CD14-positive monocyte (primary cell): ENCODE measurements at regions not wholly inside any gene's neighbourhood (a gene's known extent, or its start where the extent isn't known, plus 50 kb on each side); places are given as distances from the start of the nearest gene placed in this dataset.

Source experiments
- DNase-seq, 3 donors: peaks; one replicate each; pipeline ENCODE4 v3.0.0-alpha.2; 2011 to 2022
- H2AFZ ChIP-seq: 2 replicates; pipeline ENCODE4 v1.6.0; 2012; ENCODE audit warnings: mild to moderate bottlenecking, low read depth, low read length, inconsistent platforms; ENCODE audit not compliant: insufficient read depth, poor library complexity, severe bottlenecking
- H3K27ac ChIP-seq, 2 donors: 1 replicate in 1 of 2; 2 replicates in 1 of 2; pipeline ENCODE4 v1.5.1; 2012 to 2013; ENCODE audit warnings: low read length in 2 of 2, control low read depth in 1 of 2, inconsistent platforms in 1 of 2, low read depth in 1 of 2, mild to moderate bottlenecking in 1 of 2
- H3K27me3 ChIP-seq, 2 donors: one replicate each; pipeline versions ENCODE4 v1.6.0 to v1.6.1; 2011 to 2013; ENCODE audit warnings: low read length in 2 of 2; ENCODE audit not compliant: control insufficient read depth in 2 of 2, insufficient read depth in 2 of 2
- H3K36me3 ChIP-seq, 2 donors: replicated peaks in 1 of 2; 1 replicate in 1 of 2; 2 replicates in 1 of 2; pipeline versions ENCODE4 v1.5.1 to v1.6.1; 2012 to 2013; ENCODE audit warnings: low read length in 2 of 2, control low read depth in 1 of 2, inconsistent platforms in 1 of 2, mild to moderate bottlenecking in 1 of 2; ENCODE audit not compliant: insufficient read depth in 2 of 2, control insufficient read depth in 1 of 2
- H3K4me1 ChIP-seq, 2 donors: 1 replicate in 1 of 2; 2 replicates in 1 of 2; pipeline versions ENCODE4 v1.5.1 to v1.6.1; 2012 to 2013; ENCODE audit warnings: low read length in 2 of 2, control low read depth in 1 of 2, inconsistent platforms in 1 of 2, mild to moderate bottlenecking in 1 of 2, moderate library complexity in 1 of 2; ENCODE audit not compliant: insufficient read depth in 2 of 2, control insufficient read depth in 1 of 2
- H3K4me2 ChIP-seq: replicated peaks from 2 replicates; pipeline ENCODE3; 2012; ENCODE audit warnings: low read length, moderate library complexity, mild to moderate bottlenecking; ENCODE audit not compliant: poor library complexity, severe bottlenecking; ENCODE audit errors: extremely low read depth
- H3K4me3 ChIP-seq, 3 experiments: fragments of 200-600 bp in 1 of 3; sonication (generic) in 1 of 3; replicated peaks in 1 of 3; 1 replicate in 2 of 3; 2 replicates in 1 of 3; pipeline ENCODE4 v1.5.1; 2011 to 2013; ENCODE audit warnings: low read length in 3 of 3, mild to moderate bottlenecking in 3 of 3, control low read depth in 2 of 3, low read depth in 2 of 3, inconsistent platforms in 1 of 3, moderate library complexity in 1 of 3
- H3K79me2 ChIP-seq: 2 replicates; pipeline ENCODE4 v1.6.0; 2012; ENCODE audit warnings: mild to moderate bottlenecking, control low read depth, inconsistent platforms, low read length, moderate library complexity; ENCODE audit not compliant: insufficient read depth
- H3K9ac ChIP-seq: 2 replicates; pipeline ENCODE4 v1.6.0; 2017; ENCODE audit warnings: low read length, mild to moderate bottlenecking; ENCODE audit not compliant: insufficient read depth, poor library complexity, severe bottlenecking
- H3K9me3 ChIP-seq, 2 donors: replicated peaks in 1 of 2; 1 replicate in 1 of 2; 2 replicates in 1 of 2; pipeline versions ENCODE4 v1.5.1 to v1.6.1; 2012 to 2013; ENCODE audit warnings: low read length in 2 of 2, control low read depth in 1 of 2; ENCODE audit not compliant: control insufficient read depth in 1 of 2, insufficient read depth in 1 of 2
- H4K20me1 ChIP-seq: 2 replicates; pipeline ENCODE4 v1.6.0; 2012; ENCODE audit warnings: mild to moderate bottlenecking, low read length, control low read depth, moderate library complexity; ENCODE audit not compliant: insufficient read depth
- H3K27ac Mint-ChIP-seq, 7 donors: one replicate each; pipeline ENCODE4 v1.8.0; 2020; ENCODE audit warnings: mild to moderate bottlenecking in 7 of 7, mixed read lengths in 7 of 7, moderate library complexity in 6 of 7, inconsistent platforms in 2 of 7
- H3K27me3 Mint-ChIP-seq, 3 donors: one replicate each; pipeline ENCODE4 v1.8.0; 2021 to 2022; ENCODE audit warnings: low read depth in 3 of 3, mild to moderate bottlenecking in 3 of 3, mixed read lengths in 3 of 3, moderate library complexity in 3 of 3, inconsistent platforms in 1 of 3
- H3K36me3 Mint-ChIP-seq, 2 donors: one replicate each; pipeline ENCODE4 v1.8.0; 2020; ENCODE audit warnings: mixed read lengths in 2 of 2, inconsistent platforms in 1 of 2, mild to moderate bottlenecking in 1 of 2
- H3K4me1 Mint-ChIP-seq: one replicate; pipeline ENCODE4 v1.8.0; 2020; ENCODE audit warnings: mild to moderate bottlenecking, mixed read lengths
- H3K4me3 Mint-ChIP-seq, 2 donors: one replicate each; pipeline ENCODE4 v1.8.0; 2020; ENCODE audit warnings: mild to moderate bottlenecking in 2 of 2, mixed read lengths in 2 of 2, moderate library complexity in 1 of 2
- H3K9me3 Mint-ChIP-seq, 7 donors: one replicate each; pipeline ENCODE4 v1.8.0; 2020 to 2022; ENCODE audit warnings: mixed read lengths in 7 of 7, mild to moderate bottlenecking in 6 of 7, moderate library complexity in 6 of 7, inconsistent platforms in 2 of 7
- CTCF ChIP-seq: fragments of 200-600 bp; IDR thresholded peaks from one replicate; pipeline ENCODE4 v1.8.0; 2022; ENCODE audit warnings: antibody characterized with exemption, mild to moderate bottlenecking
- WGBS: methylation state at CpG from one replicate; pipeline ENCODE4 v1.1.5; 2013; ENCODE audit warnings: missing lambda C conversion rate; ENCODE audit not compliant: insufficient coverage; 5-methylcytosine and 5-hydroxymethylcytosine counted together
- intact Hi-C, 2 donors: fragments of 100-400 bp; cut with micrococcal nuclease; formaldehyde crosslinking; loops; one replicate each; pipeline versions ENCODE4 v1.15.0 to v1.15.1; 2023

GRCh38 chr2:22486343-22486742 is 898.6 kb upstream of the KLHL29 start:
- Histone ChIP-seq H3K4me3 (no peak overlapping the region), H3K36me3 (no peaks in the 10 kb centered on the region), H2AFZ (no peak overlapping the region), H3K4me2 (no peak overlapping the region), H3K79me2 (no peaks in the 10 kb centered on the region), H3K4me1 (no peaks in the 10 kb centered on the region), H4K20me1 (no peaks in the 10 kb centered on the region), H3K9me3 (no peaks in the 10 kb centered on the region), H3K27me3 (no peaks in the 10 kb centered on the region), H3K9ac (no peak overlapping the region), H3K27ac (no peak overlapping the region)
- Mint-ChIP-seq H3K4me3 (no peak overlapping the region), H3K9me3 (peaks cover 0 to 3% (median 1%) of the 10 kb centered on the region in 7 donors), H3K27me3 (no peaks in the 10 kb centered on the region), H3K4me1 (no peaks in the 10 kb centered on the region), H3K27ac (no peak overlapping the region), H3K36me3 (no peaks in the 10 kb centered on the region)
- intact Hi-C loops = no loop called here
- DNase-seq = no peak
- TF ChIP-seq CTCF = no peak
- WGBS = 94% methylated on average over 2 of the region's 4 CpGs

GRCh38 chr2:22487036-22487435 is 897.9 kb upstream of the KLHL29 start:
- H3K9ac ChIP-seq = no peak overlapping the region
- TF ChIP-seq CTCF = no peak
- WGBS = 88% methylated on average over 1 of the region's 2 CpGs

More at GRCh38 chr2:22487036-22487435, 897.9 kb upstream of the KLHL29 start:
- Histone ChIP-seq H3K4me2 (no peak overlapping the region), H3K27ac (no peak overlapping the region), H3K4me1 (no peaks in the 10 kb centered on the region), H3K27me3 (no peaks in the 10 kb centered on the region), H3K9me3 (no peaks in the 10 kb centered on the region), H3K4me3 (no peak overlapping the region), H4K20me1 (no peaks in the 10 kb centered on the region), H2AFZ (no peak overlapping the region), H3K36me3 (no peaks in the 10 kb centered on the region), H3K79me2 (no peaks in the 10 kb centered on the region)
- H3K9me3 Mint-ChIP-seq = peaks cover 0 to 5% (median 1%) of the 10 kb centered on the region in 7 donors
- no peak overlapping the region for H3K4me3 Mint-ChIP-seq
- no peaks in the 10 kb centered on the region for H3K27me3 Mint-ChIP-seq
- no peak overlapping the region for H3K27ac Mint-ChIP-seq
- H3K4me1 Mint-ChIP-seq = no peaks in the 10 kb centered on the region
- no peaks in the 10 kb centered on the region for H3K36me3 Mint-ChIP-seq
- no peak for DNase-seq
- intact Hi-C loops = no loop called here
